ENCODE measurements at regions not wholly inside any gene's neighbourhood (a gene's known extent, or its start where the extent isn't known, plus 50 kb on each side); places are given as distances from the start of the nearest gene placed in this dataset.

GRCh38 chr13:30049692-30050091 lies 199.3 kb upstream of the UBL3 start:
- Histone ChIP-seq H3K27ac (ENCODE audit: extremely low read depth, low read depth, low read length) (no peak overlapping the region), H3K4me1 (ENCODE audit: control insufficient read depth, insufficient read depth, low read length) (peaks cover 2% of the 10 kb centered on the region; the same call in 1 of the 2 replicates), H3K4me3 (ENCODE audit: low read depth, low read length) (no peak overlapping the region), H3K9me3 (ENCODE audit: control insufficient read depth, insufficient read depth, low read depth, low read length) (no peaks in the 10 kb centered on the region), H3K36me3 (ENCODE audit: control insufficient read depth in 2 of 2, insufficient read depth in 1 of 2, low read length in 2 of 2) (no peaks in the 10 kb centered on the region)
- TF ChIP-seq ZNF677 (tag by site-specific recombination; IDR thresholded peaks at IDR 0.05) (no peak), ZBTB48 (tag by site-specific recombination; IDR thresholded peaks at IDR 0.05) (no peak), ZNF843 (tag by site-specific recombination; IDR thresholded peaks at IDR 0.05) (no peak), ZNF324 (tag by site-specific recombination; IDR thresholded peaks at IDR 0.05) (no peak), ZNF26 (tag by site-specific recombination; IDR thresholded peaks at IDR 0.05) (no peak), ZNF548 (tag by site-specific recombination; IDR thresholded peaks at IDR 0.05) (no peak), ZNF473 (tag by site-specific recombination; IDR thresholded peaks at IDR 0.05) (no peak), ZNF366 (tag by site-specific recombination; conservative IDR thresholded peaks at IDR 0.05) (no peak), ZNF518A (tag by site-specific recombination; conservative IDR thresholded peaks at IDR 0.05; ENCODE audit: low read depth) (no peak), SCRT1 (tag by site-specific recombination; IDR thresholded peaks at IDR 0.05; ENCODE audit: borderline replicate concordance) (no peak), ZNF510 (tag by site-specific recombination; IDR thresholded peaks at IDR 0.05; ENCODE audit: insufficient replicate concordance) (no peak), ZNF513 (tag by site-specific recombination; IDR thresholded peaks at IDR 0.05) (no peak), ZNF341 (tag by site-specific recombination; IDR thresholded peaks at IDR 0.05; ENCODE audit: low read depth) (no peak), ZNF302 (tag by site-specific recombination; IDR thresholded peaks at IDR 0.05; ENCODE audit: low read depth) (no peak), ZNF221 (tag by site-specific recombination; IDR thresholded peaks at IDR 0.05; ENCODE audit: borderline replicate concordance) (no peak), EGR2 (tag by site-specific recombination; IDR thresholded peaks at IDR 0.05; ENCODE audit: low read depth) (no peak), ZSCAN5A (tag by site-specific recombination; IDR thresholded peaks at IDR 0.05) (no peak), ZNF549 (tag by site-specific recombination; IDR thresholded peaks at IDR 0.05) (no peak)
- POLR2A ChIA-PET: no interaction called here
- CTCF ChIA-PET: no interaction called here
